Right lobe of liver (tissue), 6 donors: ENCODE measurements at regions not wholly inside any gene's neighbourhood (a gene's known extent, or its start where the extent isn't known, plus 50 kb on each side); places are given as distances from the start of the nearest gene placed in this dataset.

Source experiments
- ATAC-seq, 4 donors: fragments of 200-7000 bp; cut with Tn5 transposase; one replicate each; pipeline ENCODE4 v1.9.1; 2020; ENCODE audit warnings: mild to moderate bottlenecking in 4 of 4, moderate library complexity in 4 of 4
- DNase-seq, 3 donors: peaks; one replicate each; pipeline ENCODE4 v3.0.0-alpha.2; 2020
- H3K27ac ChIP-seq, 3 donors: fragments of 200-600 bp; one replicate each; pipeline ENCODE4 v1.8.0; 2022
- H3K27me3 ChIP-seq, 2 donors: fragments of 200-600 bp; one replicate each; pipeline ENCODE4 v1.8.0; 2022
- H3K36me3 ChIP-seq, 4 donors: fragments of 200-600 bp; sonication (generic) in 1 of 4; one replicate each; pipeline versions ENCODE4 v1.5.1 to v1.8.0; 2017 to 2022; ENCODE audit warnings: control low read depth in 1 of 4
- H3K4me1 ChIP-seq, 4 donors: fragments of 200-600 bp; sonication (generic) in 1 of 4; one replicate each; pipeline versions ENCODE4 v1.5.1 to v1.8.0; 2017 to 2022; ENCODE audit warnings: control low read depth in 1 of 4
- H3K4me3 ChIP-seq, 3 donors: fragments of 200-600 bp; one replicate each; pipeline ENCODE4 v1.8.0; 2022
- H3K9me3 ChIP-seq, 4 donors: fragments of 200-600 bp; sonication (generic) in 1 of 4; one replicate each; pipeline versions ENCODE4 v1.5.1 to v1.8.0; 2017 to 2022; ENCODE audit warnings: control low read depth in 1 of 4
- CTCF ChIP-seq, 4 donors: fragments of 200-600 bp in 3 of 4; fragments of 450-650 bp in 1 of 4; IDR thresholded peaks; one replicate each; pipeline versions ENCODE4 v1.5.1 to v1.8.0; 2016 to 2022; ENCODE audit warnings: antibody characterized with exemption in 4 of 4, mild to moderate bottlenecking in 2 of 4
- POLR2A ChIP-seq: fragments of 450-650 bp; IDR thresholded peaks from one replicate; pipeline ENCODE4 v1.6.1; 2017; ENCODE audit warnings: antibody characterized with exemption, mild to moderate bottlenecking
- WGBS: methylation state at CpG from one replicate; pipeline ENCODE4 v1.1.6; 2018; ENCODE audit warnings: low coverage, low lambda C conversion rate; ENCODE audit not compliant: insufficient coverage; ENCODE audit errors: missing lambda C conversion rate; 5-methylcytosine and 5-hydroxymethylcytosine counted together
- intact Hi-C, 2 donors: fragments of 100-400 bp; cut with DNase I; formaldehyde crosslinking; loops; one replicate each; pipeline versions ENCODE4 v1.11.2 to v1.14.1; 2022
- donor health status: DM: no; HTN: yes; CAD: no.
- donor health status: DM: no; HTN: no; CAD: no.
- donor health status: DM: no; HTN: no; CAD: no.
- donor health status: DM: no; HTN: yes; CAD: no.
- donor health status: DM: no; HTN: yes; CAD: no.

- Histone ChIP-seq H3K27ac (no peak overlapping the region), H3K36me3 (no peaks in the 10 kb centered on the region), H3K27me3 (no peaks in the 10 kb centered on the region), H3K4me3 (no peak overlapping the region), H3K4me1 (no peaks in the 10 kb centered on the region), H3K9me3 (no peaks in the 10 kb centered on the region)
- TF ChIP-seq CTCF (IDR thresholded peaks at IDR 0.05) (no peak), POLR2A (no peak)
- no peak for ATAC-seq
- intact Hi-C loops: no loop called here
- DNase-seq: no peak
- 25% methylated on average over 1 of the region's 2 CpGs for WGBS
These were observed 193.9 kb downstream of the PHLDA1 start for GRCh38 chr12:75837700-75838099.

GRCh38 chr12:75836533-75836932 lies 195.0 kb downstream of the PHLDA1 start:
- H3K27me3 ChIP-seq: no peaks in the 10 kb centered on the region
- no peak for DNase-seq
- TF ChIP-seq POLR2A (no peak), CTCF (IDR thresholded peaks at IDR 0.05) (no peak)

GRCh38 chr12:75834591-75834990 lies 197.0 kb downstream of the PHLDA1 start:
- TF ChIP-seq POLR2A: no peak
- no peak for TF ChIP-seq CTCF (IDR thresholded peaks at IDR 0.05)

More at GRCh38 chr12:75836533-75836932, 195.0 kb downstream of the PHLDA1 start:
- H3K4me3 ChIP-seq: no peak overlapping the region
- no peak overlapping the region for H3K27ac ChIP-seq
- no peak for ATAC-seq
- no peaks in the 10 kb centered on the region for H3K36me3 ChIP-seq
- no peaks in the 10 kb centered on the region for H3K4me1 ChIP-seq
- H3K9me3 ChIP-seq: no peaks in the 10 kb centered on the region
- intact Hi-C loops: no loop called here

GRCh38 chr12:75833268-75833667 lies 198.3 kb downstream of the PHLDA1 start:
- 63% methylated on average over 3 of the region's 3 CpGs for WGBS
- no peaks in the 10 kb centered on the region for H3K9me3 ChIP-seq
- H3K4me3 ChIP-seq: no peak overlapping the region
- DNase-seq (no peak), ATAC-seq (no peak)
- intact Hi-C loops: no loop called here
- H3K36me3 ChIP-seq: no peaks in the 10 kb centered on the region
- no peaks in the 10 kb centered on the region for H3K4me1 ChIP-seq
- no peak overlapping the region for H3K27ac ChIP-seq
- no peaks in the 10 kb centered on the region for H3K27me3 ChIP-seq
- TF ChIP-seq CTCF (IDR thresholded peaks at IDR 0.05): no peak
- TF ChIP-seq POLR2A: no peak

More at GRCh38 chr12:75834591-75834990, 197.0 kb downstream of the PHLDA1 start:
- Histone ChIP-seq H3K27ac (no peak overlapping the region), H3K27me3 (no peaks in the 10 kb centered on the region), H3K4me1 (no peaks in the 10 kb centered on the region), H3K9me3 (no peaks in the 10 kb centered on the region), H3K36me3 (no peaks in the 10 kb centered on the region), H3K4me3 (no peak overlapping the region)
- DNase-seq: no peak
- WGBS: 86% methylated on average over 3 of the region's 3 CpGs
- peak in 1 of 4 donors; percentile 45 for ATAC-seq
- intact Hi-C loops: no loop called here

GRCh38 chr12:75831402-75831801 lies 200.2 kb downstream of the PHLDA1 start:
- 39% methylated on average over 2 of the region's 2 CpGs for WGBS
- Histone ChIP-seq H3K27ac (no peak overlapping the region), H3K4me1 (no peaks in the 10 kb centered on the region), H3K4me3 (no peak overlapping the region), H3K36me3 (no peaks in the 10 kb centered on the region), H3K27me3 (no peaks in the 10 kb centered on the region), H3K9me3 (no peaks in the 10 kb centered on the region)
- DNase-seq (no peak), ATAC-seq (peak; percentile 52 to 70 (median 59))
- no peak for TF ChIP-seq CTCF (IDR thresholded peaks at IDR 0.05)
- intact Hi-C loops: no loop called here
